H1 (cell line): ENCODE measurements at regions not wholly inside any gene's neighbourhood (a gene's known extent, or its start where the extent isn't known, plus 50 kb on each side); places are given as distances from the start of the nearest gene placed in this dataset.

Experiments used
- CTCF ChIA-PET: fragments of 300-600 bp; sonication (Branson Sonifier 250); formaldehyde crosslinking; loops from one replicate; lab custom pipeline; 2021; ENCODE audit not compliant: partially characterized antibody; lab: Charles Lee
- POLR2A ChIA-PET: fragments of 300-600 bp; sonication (Branson Sonifier 250); formaldehyde crosslinking; loops from one replicate; lab custom pipeline; 2021; ENCODE audit warnings: inconsistent platforms; ENCODE audit not compliant: partially characterized antibody; lab: Charles Lee
- DNase-seq, 2 experiments: peaks; one replicate each; pipeline versions ENCODE4 v3.0.0 to v3.0.0-alpha.2; 2010 to 2022; ENCODE audit warnings: low spot score in 2 of 2, low read depth in 1 of 2, mixed read lengths in 1 of 2
- FAIRE-seq: peaks from 2 replicates; lab custom pipeline; 2011; peaks lifted over from hg19 to GRCh38; lab: Jason Lieb, UNC
- H2AFZ ChIP-seq: 2 replicates; pipeline ENCODE4 v1.8.1; 2012; ENCODE audit warnings: low read length, inconsistent platforms
- H2AK5ac ChIP-seq: 2 replicates; pipeline ENCODE4 v1.6.1; 2013; ENCODE audit warnings: low read depth, low read length
- H2BK120ac ChIP-seq: replicated peaks from 2 replicates; pipeline ENCODE3; 2013; ENCODE audit warnings: low read depth, low read length, inconsistent platforms
- H2BK12ac ChIP-seq: 2 replicates; pipeline ENCODE4 v1.6.1; 2013; ENCODE audit warnings: low read depth, low read length
- H2BK15ac ChIP-seq: 2 replicates; pipeline ENCODE4 v1.6.1; 2013; ENCODE audit warnings: low read length
- H2BK20ac ChIP-seq: 2 replicates; pipeline ENCODE4 v1.6.1; 2013; ENCODE audit warnings: low read length
- H2BK5ac ChIP-seq: 2 replicates; pipeline ENCODE4 v1.6.1; 2013; ENCODE audit warnings: low read depth, low read length
- H3K14ac ChIP-seq: 2 replicates; pipeline ENCODE4 v1.6.1; 2013; ENCODE audit warnings: inconsistent platforms; ENCODE audit not compliant: insufficient read length
- H3K18ac ChIP-seq: 2 replicates; pipeline ENCODE4 v1.6.1; 2013; ENCODE audit warnings: low read length; ENCODE audit errors: extremely low read depth
- H3K23ac ChIP-seq: 2 replicates; pipeline ENCODE4 v1.6.1; 2013; ENCODE audit warnings: inconsistent platforms; ENCODE audit not compliant: insufficient read length
- H3K23me2 ChIP-seq: 2 replicates; pipeline ENCODE4 v1.6.1; 2013; ENCODE audit warnings: low read depth, low read length
- H3K27ac ChIP-seq: 2 replicates; pipeline ENCODE4 v1.6.1; 2011; ENCODE audit warnings: low read depth, low read length, inconsistent platforms
- H3K27me3 ChIP-seq, 4 experiments: replicated peaks in 1 of 4; 1 replicate in 1 of 4; 2 replicates in 3 of 4; pipeline versions ENCODE4 v1.6.1 to v1.8.1; 2011 to 2013; ENCODE audit warnings: low read length in 3 of 4, mild to moderate bottlenecking in 3 of 4, inconsistent platforms in 2 of 4, mixed read lengths in 2 of 4, moderate library complexity in 1 of 4; ENCODE audit not compliant: control insufficient read depth in 3 of 4, insufficient read depth in 3 of 4; ENCODE audit errors: extremely low read depth in 1 of 4
- H3K36me3 ChIP-seq, 4 experiments: 2 replicates each; pipeline versions ENCODE4 v1.6.1 to v1.8.1; 2011 to 2013; ENCODE audit warnings: mild to moderate bottlenecking in 4 of 4, low read length in 3 of 4, moderate library complexity in 2 of 4, control low read depth in 1 of 4, inconsistent platforms in 1 of 4; ENCODE audit not compliant: insufficient read depth in 4 of 4, control insufficient read depth in 2 of 4
- H3K4ac ChIP-seq: replicated peaks from 2 replicates; pipeline ENCODE3; 2013; ENCODE audit warnings: low read length, low read depth, mixed read lengths, inconsistent platforms; ENCODE audit not compliant: insufficient read length
- H3K4me1 ChIP-seq, 4 experiments: replicated peaks in 1 of 4; 1 replicate in 1 of 4; 2 replicates in 3 of 4; pipeline versions ENCODE4 v1.6.1 to v1.8.1; 2011 to 2013; ENCODE audit warnings: low read length in 3 of 4, inconsistent platforms in 2 of 4, mixed read lengths in 1 of 4; ENCODE audit not compliant: insufficient read depth in 4 of 4, control insufficient read depth in 3 of 4
- H3K4me2 ChIP-seq, 2 experiments: 2 replicates each; pipeline versions ENCODE4 v1.6.1 to v1.8.1; 2011 to 2013; ENCODE audit warnings: low read depth in 2 of 2, low read length in 2 of 2, control low read depth in 1 of 2, inconsistent platforms in 1 of 2, mild to moderate bottlenecking in 1 of 2; ENCODE audit not compliant: insufficient read depth in 1 of 2
- H3K4me3 ChIP-seq, 4 experiments: fragments of 200-600, 300-600 bp in 1 of 4; sonication (generic), shearing (Covaris generic), sonication (Bioruptor Twin) in 1 of 4; 2 replicates each; pipeline versions ENCODE4 v1.5.1 to v1.8.1; 2011 to 2016; ENCODE audit warnings: low read length in 4 of 4, low read depth in 3 of 4, control low read depth in 2 of 4, inconsistent platforms in 2 of 4, mild to moderate bottlenecking in 2 of 4, mixed read lengths in 1 of 4, moderate library complexity in 1 of 4; ENCODE audit not compliant: insufficient read depth in 2 of 4; ENCODE audit errors: extremely low read depth in 1 of 4
- H3K56ac ChIP-seq: replicated peaks from 2 replicates; pipeline ENCODE3; 2013; ENCODE audit warnings: low read depth, mild to moderate bottlenecking, mixed read lengths, low read length, inconsistent platforms; ENCODE audit not compliant: insufficient read length
- H3K79me1 ChIP-seq: 2 replicates; pipeline ENCODE4 v1.6.1; 2013; ENCODE audit warnings: low read depth, low read length, control low read depth
- H3K79me2 ChIP-seq, 2 experiments: 2 replicates each; pipeline versions ENCODE4 v1.6.1 to v1.8.1; 2012 to 2013; ENCODE audit warnings: low read length in 2 of 2, mild to moderate bottlenecking in 2 of 2, inconsistent platforms in 1 of 2; ENCODE audit not compliant: insufficient read depth in 2 of 2, control insufficient read depth in 1 of 2
- H3K9ac ChIP-seq, 4 experiments: replicated peaks in 1 of 4; 1 replicate in 1 of 4; 2 replicates in 3 of 4; pipeline versions ENCODE4 v1.6.1 to v1.8.1; 2011 to 2013; ENCODE audit warnings: low read depth in 3 of 4, low read length in 3 of 4, control low read depth in 2 of 4, mild to moderate bottlenecking in 2 of 4, moderate library complexity in 2 of 4, inconsistent platforms in 1 of 4; ENCODE audit errors: extremely low read depth in 1 of 4
- H3K9me3 ChIP-seq, 2 experiments: 2 replicates each; pipeline versions ENCODE4 v1.6.1 to v1.8.1; 2012 to 2013; ENCODE audit warnings: mild to moderate bottlenecking in 2 of 2, moderate library complexity in 2 of 2, control low read depth in 1 of 2, inconsistent platforms in 1 of 2, low read depth in 1 of 2, low read length in 1 of 2, mixed read lengths in 1 of 2; ENCODE audit not compliant: insufficient read depth in 2 of 2
- H4K20me1 ChIP-seq, 2 experiments: replicated peaks in 1 of 2; 2 replicates each; pipeline versions ENCODE3 to v1.8.1; 2011 to 2013; ENCODE audit warnings: inconsistent platforms in 2 of 2, low read length in 2 of 2, mild to moderate bottlenecking in 1 of 2; ENCODE audit not compliant: insufficient read depth in 2 of 2, control insufficient read depth in 1 of 2
- H4K5ac ChIP-seq: 2 replicates; pipeline ENCODE4 v1.6.1; 2013; ENCODE audit warnings: low read length, low read depth, mixed read lengths, inconsistent platforms; ENCODE audit not compliant: insufficient read length
- H4K8ac ChIP-seq: 2 replicates; pipeline ENCODE4 v1.8.0; 2013; ENCODE audit warnings: mild to moderate bottlenecking, moderate library complexity, low read length, inconsistent platforms; ENCODE audit not compliant: insufficient read depth; ENCODE audit errors: extremely low read depth
- H4K91ac ChIP-seq: replicated peaks from 2 replicates; pipeline ENCODE3; 2013; ENCODE audit warnings: low read length, mixed read lengths, inconsistent platforms; ENCODE audit not compliant: insufficient read length
- BRCA1 ChIP-seq: IDR thresholded peaks from 2 replicates; pipeline ENCODE4 v1.6.1; 2012; ENCODE audit warnings: low read depth, low read length, improper control_type of control experiment
- CHD2 ChIP-seq: IDR thresholded peaks from 2 replicates; pipeline ENCODE4 v1.6.1; 2012; ENCODE audit warnings: low read length, improper control_type of control experiment
- FOSL1 ChIP-seq: IDR thresholded peaks from 2 replicates; pipeline ENCODE4 v1.6.1; 2011; ENCODE audit warnings: mild to moderate bottlenecking, low read depth, low read length, moderate library complexity; ENCODE audit not compliant: insufficient read depth
- HDAC6 ChIP-seq: IDR thresholded peaks from one replicate; pipeline ENCODE4 v1.7.1; 2012; ENCODE audit warnings: low read depth, mild to moderate bottlenecking, inconsistent platforms, low read length, moderate library complexity
- NANOG ChIP-seq: IDR thresholded peaks from 2 replicates; pipeline ENCODE4 v1.6.1; 2011; ENCODE audit warnings: low read length, low read depth, mild to moderate bottlenecking, inconsistent platforms; ENCODE audit not compliant: insufficient read depth, poor library complexity, severe bottlenecking
- NRF1 ChIP-seq: IDR thresholded peaks from 2 replicates; pipeline ENCODE4 v1.6.1; 2011; ENCODE audit warnings: mild to moderate bottlenecking, low read depth, low read length, improper control_type of control experiment
- POLR2A ChIP-seq, 2 experiments: IDR thresholded peaks; 1 replicate in 1 of 2; 2 replicates in 1 of 2; pipeline ENCODE4 v1.6.1; 2011; ENCODE audit warnings: low read depth in 2 of 2, low read length in 2 of 2, mild to moderate bottlenecking in 2 of 2; ENCODE audit errors: control extremely low read depth in 1 of 2
- POU5F1 ChIP-seq: IDR thresholded peaks from 2 replicates; pipeline ENCODE4 v1.6.1; 2011; ENCODE audit warnings: low read depth, mild to moderate bottlenecking, low read length, moderate library complexity
- SP4 ChIP-seq: IDR thresholded peaks from 2 replicates; pipeline ENCODE4 v1.6.1; 2012; ENCODE audit warnings: low read length, inconsistent platforms
- SUZ12 ChIP-seq: fragments of 200-600 bp; sonication (generic); IDR thresholded peaks from 2 replicates; pipeline ENCODE4 v1.6.1; 2012; ENCODE audit warnings: mild to moderate bottlenecking, inconsistent platforms, low read length, moderate library complexity, mixed read lengths
- TEAD4 ChIP-seq: IDR thresholded peaks from 2 replicates; pipeline ENCODE4 v1.6.1; 2012; ENCODE audit warnings: low read depth, low read length, inconsistent platforms, mixed read lengths
- ZNF274 ChIP-seq: IDR thresholded peaks from 2 replicates; pipeline ENCODE4 v1.7.0; 2012; ENCODE audit warnings: low read length, borderline replicate concordance; ENCODE audit errors: extremely low read depth
- WGBS, 2 experiments: shearing (Covaris generic) in 1 of 2; methylation state at CpG; one replicate each; pipeline versions ENCODE4 v1.1.6 to v1.1.7; 2013 to 2015; ENCODE audit warnings: low lambda C conversion rate in 2 of 2, mixed read lengths in 2 of 2, inconsistent platforms in 1 of 2, low coverage in 1 of 2, missing lambda C conversion rate in 1 of 2; ENCODE audit not compliant: insufficient replicate concordance in 2 of 2, insufficient coverage in 1 of 2, insufficient read length in 1 of 2; ENCODE audit errors: extremely low coverage in 1 of 2, missing lambda C conversion rate in 1 of 2; 5-methylcytosine and 5-hydroxymethylcytosine counted together
- TF ChIP-seq, protein P1 (sequence below): IDR thresholded peaks from 2 replicates; pipeline ENCODE4 v1.6.1; 2012; ENCODE audit warnings: inconsistent platforms

DNA sequence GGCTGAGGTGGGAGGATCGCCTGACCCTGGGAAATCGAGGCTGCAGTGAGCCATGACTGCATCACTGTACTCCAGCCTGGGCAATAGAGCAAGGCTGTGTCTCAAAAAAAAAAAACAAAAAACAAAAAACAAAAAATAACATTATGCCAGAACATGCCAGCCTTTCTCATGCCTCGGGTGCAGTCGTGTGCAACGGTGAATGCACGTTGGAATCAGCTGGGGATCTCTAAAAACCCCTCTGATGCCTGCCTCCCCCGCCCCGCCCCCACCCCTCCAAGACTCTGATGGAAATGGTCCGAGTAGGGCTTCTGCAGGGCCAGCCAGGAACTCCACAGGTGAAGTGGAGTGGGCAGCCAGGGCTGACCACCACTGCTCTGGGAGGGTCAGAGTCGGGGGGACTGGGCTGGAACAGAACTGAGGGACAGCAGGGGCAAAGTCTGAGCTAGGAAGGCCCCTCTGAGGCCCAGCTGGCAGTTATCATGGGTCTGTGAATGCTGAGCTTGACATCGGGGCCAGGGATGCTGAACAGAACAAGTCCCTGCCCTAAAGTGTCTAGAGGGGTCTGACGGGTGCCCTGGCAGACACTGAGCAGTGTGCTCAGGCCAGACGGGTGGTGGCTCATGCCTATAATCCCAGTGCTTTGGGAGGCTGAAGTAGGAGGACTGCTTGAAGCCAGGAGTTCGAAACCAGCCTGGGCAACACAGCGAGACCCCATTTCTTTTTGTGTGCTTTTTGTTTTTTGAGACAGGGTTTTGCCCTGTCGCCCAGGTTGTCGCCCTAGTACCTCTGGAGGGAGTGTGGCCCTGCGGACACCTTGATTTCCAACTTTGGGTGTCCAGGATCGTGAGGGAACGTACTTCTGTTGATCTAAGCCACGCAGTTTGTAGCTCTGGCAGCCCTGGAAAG is 193.4 kb upstream of the GSE1 start:
- H2BK120ac ChIP-seq = no peak overlapping the region
- no peaks in the 10 kb centered on the region for H3K36me3 ChIP-seq
- WGBS, 2 experiments = 88% methylated on average over 20 of the region's 21 CpGs; no CpG with 5 or more reads in 1 of the 2 experiments
- H3K56ac ChIP-seq = no peak overlapping the region
- peak overlapping the region; percentile 48; the same call in 1 of the 2 replicates for H3K18ac ChIP-seq
- H4K5ac ChIP-seq = no peak overlapping the region
- H3K4ac ChIP-seq = no peak overlapping the region
- H3K79me2 ChIP-seq = no peaks in the 10 kb centered on the region
- peak overlapping the region; percentile 39 for H4K91ac ChIP-seq
- no peak overlapping the region for H3K27ac ChIP-seq
- H4K20me1 ChIP-seq = peaks cover 0 to 1% of the 10 kb centered on the region in 2 experiments
- H2AFZ ChIP-seq = no peak overlapping the region
- H3K4me3 ChIP-seq = no peak overlapping the region
- H2BK5ac ChIP-seq = no peak overlapping the region
- ChIA-PET CTCF (interaction anchor here (0.6 to 13.4 kb wide), 73 partner anchors 9 to 1153 kb away, joined by 3 to 182 read pairs (median 6); no protein-coding TSS in a partner anchor), POLR2A (interaction anchor here (0.6 to 1.8 kb wide), 2 partner anchors 17 kb away, joined by 4 to 6 read pairs; no protein-coding TSS in a partner anchor)
- H3K9me3 ChIP-seq = no peaks in the 10 kb centered on the region; a peak in 1 of 4 replicates
- DNase-seq (peak in 1 of 2 experiments; percentile 40), FAIRE-seq (no peak)
- H3K27me3 ChIP-seq = no peaks in the 10 kb centered on the region
- no peak overlapping the region for H3K4me2 ChIP-seq
- H2BK12ac ChIP-seq = 0 out of 2 replicates have a peak overlapping the region, but pooled peaks have one; percentile 90
- H4K8ac ChIP-seq = no peak overlapping the region
- no peak overlapping the region for H3K9ac ChIP-seq
- H3K79me1 ChIP-seq = no peaks in the 10 kb centered on the region
- H3K4me1 ChIP-seq = peaks cover 0 to 21% (median 5%) of the 10 kb centered on the region in 4 experiments; a peak in 5 of 7 replicates
- H2BK20ac ChIP-seq = peak overlapping the region; percentile 93; the same call in 1 of the 2 replicates
- peak overlapping the region; percentile 99; the same call in 1 of the 2 replicates for H2BK15ac ChIP-seq
- H3K14ac ChIP-seq = no peak overlapping the region
- no peaks in the 10 kb centered on the region for H3K23me2 ChIP-seq
- H2AK5ac ChIP-seq = no peak overlapping the region
- no peak overlapping the region for H3K23ac ChIP-seq
- TF ChIP-seq BRCA1 (no peak), ZNF274 (no peak), FOSL1 (no peak), NANOG (no peak), SP4 (no peak), NRF1 (no peak), HDAC6 (no peak), SUZ12 (no peak), POU5F1 (no peak), CHD2 (no peak), TEAD4 (no peak), POLR2A (IDR thresholded peaks at IDR 0.05; ENCODE audit: control extremely low read depth in 1 of 2, low read depth in 2 of 2, low read length in 2 of 2) (no peak)
- TF ChIP-seq, protein P1, sequence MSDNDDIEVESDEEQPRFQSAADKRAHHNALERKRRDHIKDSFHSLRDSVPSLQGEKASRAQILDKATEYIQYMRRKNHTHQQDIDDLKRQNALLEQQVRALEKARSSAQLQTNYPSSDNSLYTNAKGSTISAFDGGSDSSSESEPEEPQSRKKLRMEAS = no peak
